Cardiac fibroblast (primary cell): ENCODE measurements at regions not wholly inside any gene's neighbourhood (a gene's known extent, or its start where the extent isn't known, plus 50 kb on each side); places are given as distances from the start of the nearest gene placed in this dataset.

ENCODE experiments used
- DNase-seq, 2 donors: peaks; one replicate each; pipeline versions ENCODE4 v3.0.0 to v3.0.0-alpha.2; 2010; ENCODE audit warnings: low read depth in 2 of 2
- H3K4me3 ChIP-seq, 2 donors: replicated peaks in 1 of 2; 1 replicate in 1 of 2; 2 replicates in 1 of 2; pipeline ENCODE4 v1.5.1; 2011; ENCODE audit warnings: low read depth in 2 of 2, low read length in 2 of 2, mild to moderate bottlenecking in 2 of 2, moderate library complexity in 1 of 2
- CTCF ChIP-seq: IDR thresholded peaks from one replicate; pipeline ENCODE4 v1.5.1; 2011; ENCODE audit warnings: low read depth, mild to moderate bottlenecking, low read length, inconsistent platforms

GRCh38 chr4:35649011-35649410, 595.3 kb downstream of the ARAP2 start:
- no peak for DNase-seq
- H3K4me3 ChIP-seq, result no peak overlapping the region
- no peak for TF ChIP-seq CTCF

GRCh38 chr4:35649778-35650177, 594.5 kb downstream of the ARAP2 start:
- no peak for DNase-seq
- no peak for TF ChIP-seq CTCF
- H3K4me3 ChIP-seq, result no peak overlapping the region

GRCh38 chr4:35652197-35652596, 592.1 kb downstream of the ARAP2 start:
- no peak for TF ChIP-seq CTCF
- H3K4me3 ChIP-seq, result no peak overlapping the region
- DNase-seq, result no peak

- H3K4me3 ChIP-seq, result no peak overlapping the region
- TF ChIP-seq CTCF, result no peak
- no peak for DNase-seq
These were observed 590.9 kb downstream of the ARAP2 start for GRCh38 chr4:35653451-35653850.

- no peak overlapping the region for H3K4me3 ChIP-seq
- DNase-seq, result no peak
- TF ChIP-seq CTCF, result no peak
These were observed 571.2 kb downstream of the ARAP2 start for GRCh38 chr4:35673137-35673536.

- TF ChIP-seq CTCF, result no peak
- no peak overlapping the region for H3K4me3 ChIP-seq
- DNase-seq, result no peak
These were observed 559.6 kb downstream of the ARAP2 start for GRCh38 chr4:35684755-35685154.

GRCh38 chr4:35689870-35690269, 554.4 kb downstream of the ARAP2 start:
- no peak overlapping the region for H3K4me3 ChIP-seq
- DNase-seq, result no peak

More at GRCh38 chr4:35689870-35690269, 554.4 kb downstream of the ARAP2 start:
- no peak for TF ChIP-seq CTCF
